BLaER1 (cell line): ENCODE measurements at regions not wholly inside any gene's neighbourhood (a gene's known extent, or its start where the extent isn't known, plus 50 kb on each side); places are given as distances from the start of the nearest gene placed in this dataset.

Source experiments
- H3K27ac ChIP-seq: shearing (Covaris generic); formaldehyde crosslinking; 2 replicates; pipeline ENCODE4 v1.8.1; 2022
- H3K27me3 ChIP-seq: shearing (Covaris generic); formaldehyde crosslinking; 2 replicates; pipeline ENCODE4 v1.8.1; 2022
- H3K36me3 ChIP-seq: shearing (Covaris generic); formaldehyde crosslinking; 2 replicates; pipeline ENCODE4 v1.8.1; 2022
- H3K4me1 ChIP-seq: shearing (Covaris generic); formaldehyde crosslinking; 2 replicates; pipeline ENCODE4 v1.8.1; 2022
- H3K4me2 ChIP-seq: shearing (Covaris generic); formaldehyde crosslinking; 2 replicates; pipeline ENCODE4 v1.8.1; 2022
- H3K4me3 ChIP-seq: shearing (Covaris generic); formaldehyde crosslinking; 2 replicates; pipeline ENCODE4 v1.8.1; 2022
- H3K9ac ChIP-seq: shearing (Covaris generic); formaldehyde crosslinking; 2 replicates; pipeline ENCODE4 v1.8.1; 2022
- H3K9me3 ChIP-seq: shearing (Covaris generic); formaldehyde crosslinking; 2 replicates; pipeline ENCODE4 v1.8.1; 2022
- H4K20me1 ChIP-seq: shearing (Covaris generic); formaldehyde crosslinking; 2 replicates; pipeline ENCODE4 v1.8.1; 2022
- Cebpa-rat ChIP-seq: shearing (Covaris generic); IDR thresholded peaks from 2 replicates; pipeline ENCODE4 v1.8.1; 2022

GRCh38 chr1:164930241-164930640 is 371.3 kb downstream of the PBX1 start:
- Histone ChIP-seq H3K9ac (no peak overlapping the region), H3K36me3 (no peaks in the 10 kb centered on the region), H4K20me1 (no peaks in the 10 kb centered on the region), H3K27me3 (no peaks in the 10 kb centered on the region), H3K27ac (no peak overlapping the region), H3K4me1 (peaks cover 7% of the 10 kb centered on the region; the same call in 1 of the 2 replicates), H3K4me3 (no peak overlapping the region), H3K4me2 (no peak overlapping the region), H3K9me3 (no peaks in the 10 kb centered on the region)
- no peak for TF ChIP-seq Cebpa-rat

DNA sequence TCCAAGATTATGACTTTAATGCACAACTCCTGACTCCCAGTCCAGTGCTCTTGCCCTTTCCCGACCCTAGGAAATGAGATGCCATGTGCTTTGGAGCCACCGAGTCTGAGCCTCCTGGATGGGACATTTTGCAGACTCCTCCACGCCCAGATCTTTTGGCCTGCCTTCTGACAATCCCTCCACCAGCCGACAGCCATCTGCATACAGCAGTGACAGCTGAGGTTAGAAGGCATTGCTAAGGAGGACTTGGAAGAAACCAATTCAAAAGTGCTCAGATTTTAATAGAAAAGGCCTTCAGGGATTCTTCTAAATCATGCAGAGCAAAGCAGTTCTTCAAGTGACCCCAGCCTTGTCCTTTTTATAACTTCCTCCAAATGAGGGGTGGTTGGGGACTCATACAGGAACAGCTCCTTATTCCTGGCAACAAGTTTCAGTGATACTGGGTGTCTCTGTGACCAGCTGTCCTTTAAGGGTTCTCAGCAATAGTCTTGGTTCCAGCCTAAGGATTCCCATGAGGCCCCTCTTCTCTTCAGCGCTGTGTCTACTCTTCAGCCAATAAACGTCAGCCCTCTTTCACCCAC is 369.3 kb downstream of the PBX1 start:
- no peak for TF ChIP-seq Cebpa-rat
- H3K27ac ChIP-seq, result no peak overlapping the region
- H3K9me3 ChIP-seq, result no peaks in the 10 kb centered on the region

DNA sequence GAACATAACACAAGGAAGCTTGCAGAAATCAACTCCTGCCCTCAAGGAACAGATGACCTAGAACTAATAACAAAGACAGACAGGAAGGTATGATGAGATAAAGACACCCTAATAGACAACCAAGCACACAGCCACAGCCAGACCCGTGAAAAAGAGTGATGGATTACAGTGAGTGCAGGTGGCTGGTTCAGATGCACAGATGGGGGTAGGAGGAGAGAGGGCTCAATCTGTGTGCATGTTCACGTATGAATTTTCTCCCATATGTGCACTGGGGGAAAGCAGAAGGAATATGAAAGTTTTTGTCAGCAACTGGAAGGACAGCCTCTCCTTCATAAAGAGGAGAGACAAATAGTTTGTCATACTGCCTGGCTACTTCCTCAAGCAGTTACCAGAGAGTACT is 367.1 kb downstream of the PBX1 start:
- Histone ChIP-seq H3K9me3 (no peaks in the 10 kb centered on the region), H3K27me3 (no peaks in the 10 kb centered on the region), H3K9ac (no peak overlapping the region), H3K4me2 (no peak overlapping the region), H4K20me1 (no peaks in the 10 kb centered on the region), H3K4me1 (peaks cover 17% of the 10 kb centered on the region), H3K36me3 (no peaks in the 10 kb centered on the region), H3K27ac (no peak overlapping the region), H3K4me3 (no peak overlapping the region)
- TF ChIP-seq Cebpa-rat, result no peak

More for the DNA sequence above, 369.3 kb downstream of the PBX1 start:
- Histone ChIP-seq H3K9ac (no peak overlapping the region), H3K4me3 (no peak overlapping the region), H3K36me3 (no peaks in the 10 kb centered on the region), H3K27me3 (no peaks in the 10 kb centered on the region), H3K4me1 (peaks cover 7% of the 10 kb centered on the region; the same call in 1 of the 2 replicates), H4K20me1 (no peaks in the 10 kb centered on the region), H3K4me2 (no peak overlapping the region)

DNA sequence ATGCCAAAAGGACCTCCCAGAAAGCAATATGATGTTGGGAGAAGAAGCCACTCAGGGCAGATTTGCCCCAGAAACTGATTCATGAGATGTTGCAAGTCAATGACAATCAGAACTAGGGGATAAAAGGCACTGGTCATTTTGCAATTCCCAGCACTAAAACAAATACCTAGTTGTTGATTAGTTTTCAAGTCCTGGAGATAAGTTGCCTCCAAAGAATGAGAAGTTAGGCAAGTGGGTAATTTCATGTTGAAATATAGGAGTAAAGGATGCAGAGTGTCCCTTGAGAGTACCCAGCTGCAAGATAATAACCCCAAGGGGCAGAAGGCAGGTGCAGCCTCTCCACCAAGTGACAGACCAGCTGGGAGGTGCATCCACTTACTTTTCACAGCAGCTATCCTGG is 363.6 kb downstream of the PBX1 start:
- Histone ChIP-seq H3K9ac (no peak overlapping the region), H3K27me3 (no peaks in the 10 kb centered on the region), H3K9me3 (no peaks in the 10 kb centered on the region), H3K36me3 (no peaks in the 10 kb centered on the region), H3K27ac (no peak overlapping the region), H4K20me1 (no peaks in the 10 kb centered on the region), H3K4me1 (peaks cover 17% of the 10 kb centered on the region), H3K4me3 (no peak overlapping the region), H3K4me2 (peak overlapping the region; percentile 48)
- TF ChIP-seq Cebpa-rat, result no peak

- H3K4me1 ChIP-seq, result peaks cover 14% of the 10 kb centered on the region
- no peaks in the 10 kb centered on the region for H4K20me1 ChIP-seq
- no peaks in the 10 kb centered on the region for H3K36me3 ChIP-seq
- no peak overlapping the region for H3K4me2 ChIP-seq
- no peak overlapping the region for H3K4me3 ChIP-seq
- H3K9me3 ChIP-seq, result no peaks in the 10 kb centered on the region
- TF ChIP-seq Cebpa-rat, result no peak
- no peak overlapping the region for H3K9ac ChIP-seq
- no peaks in the 10 kb centered on the region for H3K27me3 ChIP-seq
- no peak overlapping the region for H3K27ac ChIP-seq
Measured at GRCh38 chr1:164921493-164921892, 362.5 kb downstream of the PBX1 start.

DNA sequence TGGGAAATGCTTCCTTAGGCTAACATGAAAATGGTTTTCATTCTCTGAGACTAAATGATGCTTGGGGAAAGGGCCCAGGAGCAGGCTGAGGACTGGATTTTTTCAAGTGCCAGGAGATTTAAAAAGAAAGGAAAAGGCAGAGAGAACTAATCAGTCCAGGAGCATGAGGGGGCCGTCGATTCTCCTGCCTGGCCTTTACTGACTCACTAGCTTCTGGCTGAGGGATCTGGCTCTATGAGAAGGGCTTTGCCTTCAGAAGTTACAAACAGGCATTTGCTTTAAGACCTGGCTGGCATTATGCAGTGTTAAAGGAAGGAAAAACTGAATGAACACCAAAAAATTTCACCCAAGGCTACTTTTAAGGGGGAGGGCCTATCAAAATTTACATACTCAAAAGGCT is 359.2 kb downstream of the PBX1 start:
- H4K20me1 ChIP-seq, result no peaks in the 10 kb centered on the region
- H3K27ac ChIP-seq, result no peak overlapping the region
- H3K4me1 ChIP-seq, result peaks cover 10% of the 10 kb centered on the region
- H3K9ac ChIP-seq, result no peak overlapping the region
- no peaks in the 10 kb centered on the region for H3K36me3 ChIP-seq
- no peak for TF ChIP-seq Cebpa-rat
- no peak overlapping the region for H3K4me2 ChIP-seq
- H3K9me3 ChIP-seq, result no peaks in the 10 kb centered on the region
- no peaks in the 10 kb centered on the region for H3K27me3 ChIP-seq
- no peak overlapping the region for H3K4me3 ChIP-seq

DNA sequence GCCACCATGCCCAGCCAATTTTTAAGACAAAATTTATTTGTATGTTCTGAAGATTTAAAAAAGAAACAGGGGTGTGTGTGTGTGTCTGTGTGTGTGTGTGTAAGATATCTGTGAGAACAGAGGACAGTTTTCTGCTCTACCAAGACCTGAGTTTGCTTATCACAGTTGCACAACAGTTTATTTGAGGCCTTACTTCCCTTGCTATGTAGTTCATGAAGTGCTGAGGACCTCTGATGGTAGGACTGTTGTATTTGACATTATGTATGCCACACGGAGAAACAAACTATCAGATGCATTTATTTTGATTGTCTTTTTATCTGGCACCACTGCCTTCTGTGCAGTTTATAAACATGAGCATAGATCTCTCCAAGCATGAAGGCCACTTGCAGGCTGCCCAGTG is 355.2 kb downstream of the PBX1 start:
- H3K4me1 ChIP-seq, result no peaks in the 10 kb centered on the region
- no peaks in the 10 kb centered on the region for H3K9me3 ChIP-seq
- H3K27ac ChIP-seq, result no peak overlapping the region
- no peak overlapping the region for H3K4me2 ChIP-seq
- no peaks in the 10 kb centered on the region for H3K36me3 ChIP-seq
- H3K9ac ChIP-seq, result no peak overlapping the region
- H3K27me3 ChIP-seq, result no peaks in the 10 kb centered on the region
- no peak overlapping the region for H3K4me3 ChIP-seq
- H4K20me1 ChIP-seq, result no peaks in the 10 kb centered on the region
- no peak for TF ChIP-seq Cebpa-rat

DNA sequence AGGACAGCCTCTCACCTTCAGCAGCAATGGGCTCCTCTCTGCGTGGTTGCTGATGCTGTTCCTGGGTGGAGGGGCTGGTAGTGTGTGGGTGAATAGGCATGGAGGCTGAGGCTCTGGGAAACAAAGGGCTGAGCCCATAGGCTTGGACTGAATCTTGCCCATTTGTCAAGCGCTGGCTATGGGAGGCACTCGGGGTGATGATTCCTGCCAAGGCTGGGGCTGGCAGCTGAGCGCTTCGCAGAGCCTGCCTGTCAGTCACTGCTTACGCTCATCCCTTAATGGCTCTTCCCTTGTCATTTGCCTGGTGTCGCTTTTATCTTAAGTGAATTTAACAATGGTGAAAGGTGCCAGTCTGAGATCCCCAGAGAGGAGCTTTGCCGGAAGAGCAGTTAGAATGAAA is 353.3 kb downstream of the PBX1 start:
- no peaks in the 10 kb centered on the region for H4K20me1 ChIP-seq
- TF ChIP-seq Cebpa-rat, result no peak
- no peak overlapping the region for H3K27ac ChIP-seq
- H3K27me3 ChIP-seq, result no peaks in the 10 kb centered on the region
- no peaks in the 10 kb centered on the region for H3K36me3 ChIP-seq
- no peaks in the 10 kb centered on the region for H3K4me1 ChIP-seq
- H3K4me2 ChIP-seq, result no peak overlapping the region
- no peak overlapping the region for H3K9ac ChIP-seq
- H3K4me3 ChIP-seq, result no peak overlapping the region
- no peaks in the 10 kb centered on the region for H3K9me3 ChIP-seq

- no peaks in the 10 kb centered on the region for H4K20me1 ChIP-seq
- H3K4me2 ChIP-seq, result no peak overlapping the region
- H3K4me1 ChIP-seq, result no peaks in the 10 kb centered on the region
- no peak overlapping the region for H3K4me3 ChIP-seq
- no peaks in the 10 kb centered on the region for H3K36me3 ChIP-seq
- no peaks in the 10 kb centered on the region for H3K9me3 ChIP-seq
- H3K9ac ChIP-seq, result no peak overlapping the region
- H3K27ac ChIP-seq, result no peak overlapping the region
- no peak for TF ChIP-seq Cebpa-rat
- H3K27me3 ChIP-seq, result no peaks in the 10 kb centered on the region
Measured at GRCh38 chr1:164910671-164911070, 351.7 kb downstream of the PBX1 start.

DNA sequence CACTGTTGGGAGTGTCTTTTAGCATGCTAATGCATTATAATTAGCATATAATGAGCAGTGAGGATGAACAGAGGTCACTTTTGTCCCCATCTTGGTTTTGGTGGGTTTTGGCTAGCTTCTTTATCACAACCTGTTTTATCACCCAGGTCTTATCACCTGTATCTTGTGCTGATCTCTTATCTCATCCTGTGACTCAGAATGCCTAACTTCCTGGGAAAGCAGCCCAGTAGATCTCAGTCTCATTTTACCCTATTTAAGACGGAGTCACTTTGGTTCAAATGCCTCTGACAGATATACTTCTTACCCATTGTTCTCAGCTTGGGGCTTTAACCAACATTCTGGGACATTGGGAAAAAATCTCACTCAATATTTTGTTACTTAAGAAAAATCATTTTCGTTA is 348.7 kb downstream of the PBX1 start:
- Histone ChIP-seq H4K20me1 (no peaks in the 10 kb centered on the region), H3K27ac (no peak overlapping the region), H3K27me3 (no peaks in the 10 kb centered on the region), H3K4me2 (no peak overlapping the region), H3K9ac (no peak overlapping the region), H3K9me3 (no peaks in the 10 kb centered on the region), H3K4me3 (no peak overlapping the region), H3K36me3 (no peaks in the 10 kb centered on the region), H3K4me1 (no peaks in the 10 kb centered on the region)
- no peak for TF ChIP-seq Cebpa-rat

GRCh38 chr1:164905869-164906268 is 346.9 kb downstream of the PBX1 start:
- Histone ChIP-seq H3K4me3 (no peak overlapping the region), H3K27ac (no peak overlapping the region), H3K9me3 (no peaks in the 10 kb centered on the region), H4K20me1 (no peaks in the 10 kb centered on the region), H3K4me2 (no peak overlapping the region), H3K9ac (no peak overlapping the region), H3K36me3 (no peaks in the 10 kb centered on the region), H3K4me1 (no peaks in the 10 kb centered on the region), H3K27me3 (no peaks in the 10 kb centered on the region)
- no peak for TF ChIP-seq Cebpa-rat
